ENCODE measurements at regions not wholly inside any gene's neighbourhood (a gene's known extent, or its start where the extent isn't known, plus 50 kb on each side); places are given as distances from the start of the nearest gene placed in this dataset.

GRCh38 chr4:181478656-181479055, 764.5 kb upstream of the TENM3 start:
- no peak for TF ChIP-seq CTCF (IDR thresholded peaks at IDR 0.05; ENCODE audit: low read depth, low read length)
- no peak for DNase-seq (ENCODE audit: low read depth, low spot score)
- no peak overlapping the region for H3K4me3 ChIP-seq (ENCODE audit: low read depth, low read length)
- in situ Hi-C loops (cut with HindIII; ENCODE audit: low sequenced_read_pairs) = no loop called here

GRCh38 chr4:181479141-181479540, 764.1 kb upstream of the TENM3 start:
- no peak overlapping the region for H3K4me3 ChIP-seq (ENCODE audit: low read depth, low read length)
- DNase-seq (ENCODE audit: low read depth, low spot score) = no peak
- in situ Hi-C loops (cut with HindIII; ENCODE audit: low sequenced_read_pairs) = no loop called here
- TF ChIP-seq CTCF (IDR thresholded peaks at IDR 0.05; ENCODE audit: low read depth, low read length) = no peak

GRCh38 chr4:181484396-181484795, 758.8 kb upstream of the TENM3 start:
- no peak for DNase-seq (ENCODE audit: low read depth, low spot score)
- H3K4me3 ChIP-seq (ENCODE audit: low read depth, low read length) = no peak overlapping the region
- in situ Hi-C loops (cut with HindIII; ENCODE audit: low sequenced_read_pairs) = no loop called here
- no peak for TF ChIP-seq CTCF (IDR thresholded peaks at IDR 0.05; ENCODE audit: low read depth, low read length)

GRCh38 chr4:181488926-181489325, 754.3 kb upstream of the TENM3 start:
- no peak for DNase-seq (ENCODE audit: low read depth, low spot score)
- TF ChIP-seq CTCF (IDR thresholded peaks at IDR 0.05; ENCODE audit: low read depth, low read length) = no peak
- in situ Hi-C loops (cut with HindIII; ENCODE audit: low sequenced_read_pairs) = no loop called here
- H3K4me3 ChIP-seq (ENCODE audit: low read depth, low read length) = no peak overlapping the region

- no peak for TF ChIP-seq CTCF (IDR thresholded peaks at IDR 0.05; ENCODE audit: low read depth, low read length)
- no peak overlapping the region for H3K4me3 ChIP-seq (ENCODE audit: low read depth, low read length)
- in situ Hi-C loops (cut with HindIII; ENCODE audit: low sequenced_read_pairs) = no loop called here
- no peak for DNase-seq (ENCODE audit: low read depth, low spot score)
Observed at GRCh38 chr4:181498148-181498547, 745.1 kb upstream of the TENM3 start.

- no peak for DNase-seq (ENCODE audit: low read depth, low spot score)
- in situ Hi-C loops (cut with HindIII; ENCODE audit: low sequenced_read_pairs) = no loop called here
- H3K4me3 ChIP-seq (ENCODE audit: low read depth, low read length) = no peak overlapping the region
- TF ChIP-seq CTCF (IDR thresholded peaks at IDR 0.05; ENCODE audit: low read depth, low read length) = no peak
Observed at GRCh38 chr4:181502611-181503010, 740.6 kb upstream of the TENM3 start.

Measured in astrocyte of the spinal cord (primary cell).